KMS-11 (cell line): ENCODE measurements at regions not wholly inside any gene's neighbourhood (a gene's known extent, or its start where the extent isn't known, plus 50 kb on each side); places are given as distances from the start of the nearest gene placed in this dataset.

Source experiments
- H2AFZ ChIP-seq: fragments of 200-600 bp; sonication (generic); 2 replicates; pipeline ENCODE4 v1.6.1; 2016; ENCODE audit warnings: antibody characterized with exemption, mixed run types, low read depth
- H3K27ac ChIP-seq: fragments of 200-600 bp; sonication (generic); 2 replicates; pipeline ENCODE4 v1.6.1; 2016; ENCODE audit warnings: mild to moderate bottlenecking, mixed run types
- H3K27me3 ChIP-seq: fragments of 200-600 bp; sonication (generic); 2 replicates; pipeline ENCODE4 v1.6.1; 2017; ENCODE audit warnings: mild to moderate bottlenecking, low read depth, mixed run types, moderate library complexity; ENCODE audit not compliant: insufficient read depth
- H3K36me3 ChIP-seq: fragments of 200-600 bp; sonication (generic); 2 replicates; pipeline ENCODE4 v1.6.1; 2017; ENCODE audit warnings: mild to moderate bottlenecking, mixed run types; ENCODE audit not compliant: insufficient read depth
- H3K4me1 ChIP-seq: fragments of 200-600 bp; sonication (generic); 2 replicates; pipeline ENCODE4 v1.6.1; 2016; ENCODE audit warnings: mild to moderate bottlenecking, low read depth, mixed run types; ENCODE audit not compliant: poor library complexity, severe bottlenecking
- H3K4me2 ChIP-seq: fragments of 200-600 bp; sonication (generic); 2 replicates; pipeline ENCODE4 v1.7.0; 2016; ENCODE audit warnings: mild to moderate bottlenecking, mixed run types
- H3K4me3 ChIP-seq: fragments of 200-600 bp; sonication (generic); IDR thresholded peaks from 2 replicates; pipeline ENCODE4 v1.6.1; 2017; ENCODE audit warnings: low read depth, low read length, mixed read lengths; ENCODE audit not compliant: insufficient read depth
- H3K79me2 ChIP-seq: fragments of 200-600 bp; sonication (generic); 2 replicates; pipeline ENCODE4 v1.6.1; 2016; ENCODE audit warnings: low read depth, mixed run types; ENCODE audit not compliant: insufficient read depth
- H3K9ac ChIP-seq: fragments of 200-600 bp; sonication (generic); 2 replicates; pipeline ENCODE4 v1.6.1; 2016; ENCODE audit warnings: mild to moderate bottlenecking, mixed run types
- H4K20me1 ChIP-seq: fragments of 200-600 bp; sonication (generic); 2 replicates; pipeline ENCODE4 v1.6.1; 2016; ENCODE audit warnings: mild to moderate bottlenecking, mixed run types; ENCODE audit not compliant: insufficient read depth
- CTCF ChIP-seq: fragments of 200-600 bp; sonication (generic); conservative IDR thresholded peaks from 2 replicates; pipeline ENCODE4 v1.6.1; 2017; ENCODE audit warnings: low read depth, mild to moderate bottlenecking, antibody characterized with exemption, low read length, moderate library complexity, mixed read lengths

GRCh38 chr22:35202376-35202775, 54.9 kb upstream of the HMGXB4 start:
- H3K27ac ChIP-seq: no peak overlapping the region
- H3K9ac ChIP-seq: no peak overlapping the region
- no peaks in the 10 kb centered on the region for H4K20me1 ChIP-seq
- no peak overlapping the region for H3K4me2 ChIP-seq
- no peaks in the 10 kb centered on the region for H3K27me3 ChIP-seq
- no peak overlapping the region for H2AFZ ChIP-seq
- no peaks in the 10 kb centered on the region for H3K36me3 ChIP-seq
- TF ChIP-seq CTCF: no peak
- no peaks in the 10 kb centered on the region for H3K79me2 ChIP-seq
- no peak overlapping the region for H3K4me3 ChIP-seq
- peaks cover 8% of the 10 kb centered on the region for H3K4me1 ChIP-seq

- no peaks in the 10 kb centered on the region for H4K20me1 ChIP-seq
- H3K36me3 ChIP-seq: no peaks in the 10 kb centered on the region
- no peak overlapping the region for H3K9ac ChIP-seq
- no peaks in the 10 kb centered on the region for H3K27me3 ChIP-seq
- H3K27ac ChIP-seq: no peak overlapping the region
- no peak overlapping the region for H3K4me3 ChIP-seq
- no peaks in the 10 kb centered on the region for H3K79me2 ChIP-seq
- H3K4me1 ChIP-seq: peaks cover 4% of the 10 kb centered on the region
- H3K4me2 ChIP-seq: no peak overlapping the region
- TF ChIP-seq CTCF: no peak
- H2AFZ ChIP-seq: no peak overlapping the region
These were observed 53.7 kb upstream of the HMGXB4 start for GRCh38 chr22:35203583-35203982.

GRCh38 chr22:35204807-35205775, 52.2 kb upstream of the HMGXB4 start:
- Histone ChIP-seq H3K4me1 (no peaks in the 10 kb centered on the region), H3K27me3 (no peaks in the 10 kb centered on the region), H3K4me3 (no peak overlapping the region), H3K4me2 (no peak overlapping the region), H4K20me1 (no peaks in the 10 kb centered on the region), H3K36me3 (no peaks in the 10 kb centered on the region), H3K79me2 (no peaks in the 10 kb centered on the region), H3K9ac (no peak overlapping the region), H2AFZ (no peak overlapping the region), H3K27ac (no peak overlapping the region)
- no peak for TF ChIP-seq CTCF

GRCh38 chr22:35205961-35206360, 51.3 kb upstream of the HMGXB4 start:
- H3K9ac ChIP-seq: no peak overlapping the region
- no peaks in the 10 kb centered on the region for H3K79me2 ChIP-seq
- H3K4me2 ChIP-seq: no peak overlapping the region
- no peak overlapping the region for H3K4me3 ChIP-seq
- no peaks in the 10 kb centered on the region for H4K20me1 ChIP-seq
- H3K4me1 ChIP-seq: no peaks in the 10 kb centered on the region
- no peak overlapping the region for H3K27ac ChIP-seq
- no peak for TF ChIP-seq CTCF
- H3K36me3 ChIP-seq: no peaks in the 10 kb centered on the region
- no peaks in the 10 kb centered on the region for H3K27me3 ChIP-seq
- no peak overlapping the region for H2AFZ ChIP-seq
